GM21737 (cell line): ENCODE measurements at regions not wholly inside any gene's neighbourhood (a gene's known extent, or its start where the extent isn't known, plus 50 kb on each side); places are given as distances from the start of the nearest gene placed in this dataset.

ENCODE experiments used
- ATAC-seq: cut with Tn5 transposase; IDR thresholded peaks from one replicate; pipeline ENCODE4 v1.9.1; 2021; ENCODE audit warnings: mild to moderate bottlenecking, moderate library complexity; ENCODE audit not compliant: unreplicated experiment

DNA sequence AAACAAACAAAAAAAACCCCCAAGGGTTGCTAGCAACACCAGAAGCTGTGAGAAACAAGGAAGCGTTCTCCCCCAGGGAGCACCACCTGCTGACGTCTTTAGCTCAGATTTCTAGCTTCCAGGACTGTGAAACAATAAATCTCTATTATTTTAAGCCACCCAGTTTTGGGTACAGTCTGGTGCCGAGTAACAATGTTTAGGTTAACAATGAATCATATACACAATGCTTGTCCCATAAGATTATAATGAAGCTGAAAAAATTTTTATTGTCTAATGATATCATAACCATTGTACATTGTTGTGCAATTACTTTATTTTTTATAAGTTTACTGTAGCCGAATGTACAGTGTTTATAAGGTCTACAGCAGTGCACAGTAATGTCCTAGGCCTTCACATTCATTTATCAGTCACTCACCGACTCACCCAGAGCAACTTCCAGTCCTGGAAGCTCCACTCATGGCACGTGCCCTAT lies 72.1 kb upstream of the CAB39 start:
- ATAC-seq = no peak

- no peak for ATAC-seq
Observed at GRCh38 chr2:230642966-230643365, 69.7 kb upstream of the CAB39 start.

DNA sequence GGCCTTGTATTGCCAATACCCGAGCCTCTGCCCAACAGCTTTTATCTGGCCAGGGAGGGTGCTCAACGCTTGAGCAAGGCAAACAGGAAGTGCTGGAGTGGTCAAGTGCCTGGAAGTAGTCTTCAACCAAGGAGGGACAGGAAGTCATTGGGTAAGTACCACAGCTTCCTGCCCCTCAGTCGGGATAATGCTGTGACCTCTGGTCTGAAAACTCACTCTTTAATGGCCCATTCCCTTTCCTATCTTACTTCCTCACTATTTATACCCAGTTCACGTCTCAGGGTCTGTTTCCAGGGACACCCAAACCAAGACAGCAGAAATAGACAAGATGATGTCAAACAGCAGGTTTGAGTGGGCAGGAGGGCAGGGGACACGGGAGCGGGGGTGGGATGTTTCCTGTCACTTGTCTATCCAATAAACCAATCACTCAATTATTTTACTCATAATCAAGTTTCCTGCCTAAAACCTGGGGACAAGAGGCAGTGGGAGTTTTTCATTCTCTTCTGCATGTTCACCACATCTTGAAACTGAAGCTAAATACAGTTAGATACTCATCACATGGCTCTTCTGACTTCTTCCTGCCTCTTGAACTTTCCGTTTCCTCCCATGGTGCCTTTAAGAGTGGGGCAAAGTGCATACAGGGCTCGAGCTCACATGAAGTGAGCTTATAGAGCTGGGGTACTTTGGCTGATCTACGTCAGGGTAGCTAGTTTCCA lies 68.9 kb upstream of the CAB39 start:
- ATAC-seq = peak; percentile 52

DNA sequence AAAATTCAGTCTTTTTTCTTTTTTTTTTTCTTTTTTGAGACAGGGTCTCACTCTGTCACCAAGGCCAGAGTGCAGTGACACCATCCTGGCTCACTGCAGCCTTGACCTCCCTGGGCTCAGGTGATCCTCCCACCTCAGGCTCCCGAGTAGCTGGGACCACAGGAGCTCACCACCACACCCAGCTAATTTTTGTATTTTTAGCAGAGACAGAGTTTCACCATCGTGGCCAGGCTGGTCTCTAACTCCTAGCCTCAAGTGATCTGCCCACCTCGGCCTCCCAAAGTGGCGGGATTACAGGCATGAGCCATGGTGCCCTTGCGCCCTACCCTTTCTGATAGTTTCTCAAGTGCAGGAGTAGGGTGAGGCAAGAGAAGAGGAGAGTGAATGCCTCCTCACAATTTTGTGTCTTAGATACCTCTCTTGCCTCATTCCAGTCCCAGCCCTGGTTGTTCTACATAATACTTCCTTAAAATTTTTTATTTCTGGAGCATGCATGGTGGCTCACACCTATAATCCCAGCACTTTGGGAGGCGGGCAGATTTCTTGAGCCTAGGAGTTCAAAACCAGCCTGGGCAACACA lies 68.2 kb upstream of the CAB39 start:
- ATAC-seq = no peak

GRCh38 chr2:230648356-230648755 lies 64.3 kb upstream of the CAB39 start:
- ATAC-seq = no peak

GRCh38 chr2:230650585-230651137 lies 62.0 kb upstream of the CAB39 start:
- peak; percentile 75 for ATAC-seq

GRCh38 chr2:230654057-230654456 lies 58.6 kb upstream of the CAB39 start:
- no peak for ATAC-seq

DNA sequence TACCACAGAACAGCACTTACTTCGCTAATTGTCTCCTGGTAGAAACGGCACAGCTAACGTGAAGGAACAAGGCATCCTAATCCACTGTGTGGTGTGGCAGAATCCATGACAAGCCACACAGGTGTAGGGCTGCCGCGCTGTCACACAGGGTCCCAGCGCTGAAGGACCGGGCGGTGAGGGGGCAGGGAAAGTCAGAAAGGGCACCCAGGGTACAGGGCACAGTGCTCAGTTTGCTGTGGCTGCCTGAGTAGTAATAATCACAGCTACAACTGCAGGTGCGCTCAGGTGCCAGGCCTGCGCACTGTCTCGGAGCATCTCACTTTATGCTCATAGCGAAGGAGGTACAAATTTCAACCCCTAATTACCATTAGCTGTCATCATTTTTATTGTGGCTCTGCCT lies 55.2 kb upstream of the CAB39 start:
- ATAC-seq = no peak

- ATAC-seq = no peak
Observed at GRCh38 chr2:230657906-230658305, 54.7 kb upstream of the CAB39 start.

GRCh38 chr2:230658577-230658876 lies 54.1 kb upstream of the CAB39 start:
- no peak for ATAC-seq

DNA sequence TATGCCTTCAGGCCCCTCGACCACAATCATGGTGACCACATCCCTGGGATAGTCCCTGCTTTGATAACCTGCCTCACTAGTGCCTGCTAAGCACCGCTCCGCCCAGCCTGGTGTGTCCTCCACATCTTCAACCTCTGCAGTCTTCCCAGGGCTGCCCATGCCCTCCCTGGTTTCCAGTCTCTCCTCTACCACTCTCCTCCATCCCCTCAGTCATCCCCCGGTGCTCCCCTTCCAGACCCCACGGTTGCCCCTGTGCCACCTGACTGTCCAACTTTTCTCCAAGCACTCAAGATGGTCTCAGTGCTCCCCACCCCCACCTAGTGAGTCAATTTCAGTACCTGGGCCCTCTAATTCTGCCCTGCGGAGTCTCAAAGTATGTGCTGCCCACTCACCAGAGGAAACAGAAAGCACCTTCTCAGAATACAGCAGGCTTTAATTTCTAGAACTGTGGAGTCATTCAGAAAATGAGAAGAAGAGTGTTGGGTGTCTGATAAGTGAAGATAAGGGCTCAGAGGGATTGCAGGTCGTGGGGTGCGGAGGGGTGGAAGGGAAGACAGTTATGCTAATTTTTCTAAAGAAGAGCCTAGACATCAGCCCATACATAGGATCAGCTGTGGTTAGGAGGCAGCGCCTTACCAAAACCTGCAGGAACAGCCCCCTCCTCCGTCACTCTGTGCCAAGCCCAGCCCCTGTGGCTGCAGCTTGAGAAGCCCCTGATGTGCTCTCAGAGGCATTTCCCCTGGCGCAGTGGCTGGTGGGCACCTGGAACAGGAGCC lies 53.6 kb upstream of the CAB39 start:
- peak; percentile 46 for ATAC-seq

GRCh38 chr2:230660294-230661060 lies 52.2 kb upstream of the CAB39 start:
- no peak for ATAC-seq

GRCh38 chr2:230661072-230661957 lies 51.3 kb upstream of the CAB39 start:
- ATAC-seq = no peak
